Activated naive CD8-positive, alpha-beta T cell treated with anti-CD3 and anti-CD28 coated beads, Interleukin-2, amount 50 U/mL, for 24 hours (primary cell): ENCODE measurements at regions not wholly inside any gene's neighbourhood (a gene's known extent, or its start where the extent isn't known, plus 50 kb on each side); places are given as distances from the start of the nearest gene placed in this dataset.

ENCODE experiments used
- ATAC-seq: fragments of 150-1000 bp; cut with Tn5 transposase; one replicate; pipeline ENCODE4 v1.10.0; 2021
- DNase-seq: peaks from one replicate; pipeline ENCODE4 v3.0.0; 2021
- H3K27ac Mint-ChIP-seq: one replicate; pipeline ENCODE4 v1.8.0; 2021; ENCODE audit warnings: mild to moderate bottlenecking, mixed read lengths
- H3K27me3 Mint-ChIP-seq: one replicate; pipeline ENCODE4 v1.8.0; 2021; ENCODE audit warnings: mixed read lengths
- H3K36me3 Mint-ChIP-seq: one replicate; pipeline ENCODE4 v1.8.0; 2021; ENCODE audit warnings: low read depth, mixed read lengths
- H3K4me1 Mint-ChIP-seq: one replicate; pipeline ENCODE4 v1.8.0; 2021; ENCODE audit warnings: mixed read lengths
- H3K4me3 Mint-ChIP-seq: one replicate; pipeline ENCODE4 v1.8.0; 2021; ENCODE audit warnings: mild to moderate bottlenecking, moderate library complexity, mixed read lengths
- H3K9me3 Mint-ChIP-seq: one replicate; pipeline ENCODE4 v1.8.0; 2021; ENCODE audit warnings: mixed read lengths

DNA sequence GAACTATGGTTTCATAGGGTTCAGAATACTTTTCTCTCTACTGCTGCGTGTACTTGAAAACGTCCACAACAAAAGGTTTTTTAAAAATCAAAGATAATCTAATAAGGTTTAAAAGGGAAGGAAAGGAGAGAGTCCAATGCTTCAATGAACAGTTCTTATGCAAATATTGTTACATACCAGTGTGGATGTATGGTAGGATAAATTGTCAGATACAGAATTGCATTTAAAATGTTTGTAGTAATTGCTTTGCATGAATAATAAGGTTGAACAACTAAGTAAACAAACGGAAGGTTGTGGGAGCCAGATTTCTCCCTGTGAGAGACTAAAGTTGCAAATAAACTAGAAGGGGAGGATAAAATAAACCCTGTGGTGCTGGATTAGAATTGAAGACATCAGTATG is 53.8 kb upstream of the RBBP8 start:
- H3K36me3 Mint-ChIP-seq: no peaks in the 10 kb centered on the region
- no peak for ATAC-seq
- no peaks in the 10 kb centered on the region for H3K4me1 Mint-ChIP-seq
- no peak overlapping the region for H3K27ac Mint-ChIP-seq
- H3K9me3 Mint-ChIP-seq: no peaks in the 10 kb centered on the region
- H3K4me3 Mint-ChIP-seq: no peak overlapping the region
- H3K27me3 Mint-ChIP-seq: peaks cover 3% of the 10 kb centered on the region
- DNase-seq: no peak

- H3K36me3 Mint-ChIP-seq: no peaks in the 10 kb centered on the region
- ATAC-seq (no peak), DNase-seq (no peak)
- H3K4me3 Mint-ChIP-seq: no peak overlapping the region
- H3K9me3 Mint-ChIP-seq: no peaks in the 10 kb centered on the region
- no peaks in the 10 kb centered on the region for H3K4me1 Mint-ChIP-seq
- H3K27me3 Mint-ChIP-seq: peaks cover 6% of the 10 kb centered on the region
- no peak overlapping the region for H3K27ac Mint-ChIP-seq
These were observed 51.0 kb upstream of the RBBP8 start for GRCh38 chr18:22882084-22882483.

GRCh38 chr18:22883179-22883578 is 49.9 kb upstream of the RBBP8 start:
- Mint-ChIP-seq H3K27me3 (peaks cover 11% of the 10 kb centered on the region), H3K27ac (no peak overlapping the region)
- no peak for ATAC-seq

More at GRCh38 chr18:22883179-22883578, 49.9 kb upstream of the RBBP8 start:
- no peaks in the 10 kb centered on the region for H3K9me3 Mint-ChIP-seq
- no peak overlapping the region for H3K4me3 Mint-ChIP-seq
- no peaks in the 10 kb centered on the region for H3K4me1 Mint-ChIP-seq
- DNase-seq: no peak
- no peaks in the 10 kb centered on the region for H3K36me3 Mint-ChIP-seq
